DMS114 treated with DMSO at 0.1 percent for 48 hours (cell line): ENCODE measurements at regions not wholly inside any gene's neighbourhood (a gene's known extent, or its start where the extent isn't known, plus 50 kb on each side); places are given as distances from the start of the nearest gene placed in this dataset.
A peak's percentile ranks its signal among the peaks of the same experiment; 100 is the strongest.

Experiments
- DNase-seq: peaks from one replicate; lab custom pipeline; 2025; ENCODE audit not compliant: unreplicated experiment; lab: John Stamatoyannopoulos, UW

DNA sequence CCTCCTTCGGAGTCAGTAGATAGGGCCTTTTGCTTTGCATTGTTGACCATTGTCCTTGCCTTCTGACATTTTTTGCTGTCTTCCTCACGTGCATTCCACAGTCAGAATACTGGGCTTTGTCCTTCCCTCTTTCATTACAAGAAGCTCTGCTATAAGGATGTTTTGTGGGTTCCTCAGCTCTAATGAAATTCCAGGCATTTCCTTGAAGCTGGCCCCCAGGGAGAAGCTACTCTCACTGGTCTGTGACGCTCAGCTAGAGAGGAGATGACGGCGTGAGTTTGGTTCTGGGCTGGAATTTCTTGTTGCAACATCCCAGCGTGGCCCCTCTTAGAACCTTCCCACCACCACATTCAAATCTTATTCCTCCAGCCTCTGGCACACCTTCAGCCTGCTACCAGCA lies 210.2 kb downstream of the TJP1 start:
- DNase-seq: no peak

GRCh38 chr15:29611057-29611456 lies 211.2 kb downstream of the TJP1 start:
- DNase-seq: no peak

GRCh38 chr15:29601811-29602210 lies 220.5 kb downstream of the TJP1 start:
- DNase-seq: no peak

GRCh38 chr15:29600262-29600661 lies 222.0 kb downstream of the TJP1 start:
- DNase-seq: no peak

DNA sequence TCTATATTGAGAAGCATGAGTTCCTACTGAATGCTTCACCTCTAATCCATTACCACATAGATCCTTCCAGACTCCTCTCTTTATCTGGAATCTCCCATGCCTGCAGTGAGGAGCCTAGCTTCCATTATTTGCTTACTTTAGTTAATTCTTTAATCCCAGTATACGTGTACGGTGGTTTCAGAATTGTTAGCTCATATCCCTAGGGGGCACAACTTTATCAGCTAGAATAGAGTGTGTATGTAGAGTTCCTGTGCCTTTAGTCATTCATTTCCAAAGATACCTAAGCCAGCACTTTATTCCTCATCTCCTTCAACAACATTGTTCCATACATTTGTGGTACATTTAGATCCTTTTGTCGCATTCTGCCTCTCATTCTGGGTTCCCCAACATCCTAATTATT lies 226.0 kb downstream of the TJP1 start:
- DNase-seq: no peak

DNA sequence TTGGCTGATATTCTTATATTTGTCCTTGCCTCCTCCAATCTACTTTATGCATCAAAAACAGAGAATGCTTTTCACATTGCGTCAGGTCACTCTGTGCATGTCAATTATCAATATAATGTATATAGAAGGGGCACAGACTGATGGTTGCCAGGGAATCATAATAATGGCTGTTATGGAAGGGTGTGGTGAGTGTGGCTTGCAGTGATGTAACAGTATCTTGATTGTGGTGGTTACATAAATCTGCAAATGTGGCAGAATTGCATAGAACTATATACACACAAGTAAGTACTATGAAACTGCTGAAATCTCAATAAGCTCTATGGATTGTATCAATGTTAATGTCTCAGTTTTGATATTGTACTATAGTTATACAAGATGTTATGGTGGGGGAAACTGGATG lies 228.6 kb downstream of the TJP1 start:
- no peak for DNase-seq

GRCh38 chr15:29593111-29593510 lies 229.2 kb downstream of the TJP1 start:
- no peak for DNase-seq

- no peak for DNase-seq
Measured at GRCh38 chr15:29590701-29591100, 231.6 kb downstream of the TJP1 start.

DNA sequence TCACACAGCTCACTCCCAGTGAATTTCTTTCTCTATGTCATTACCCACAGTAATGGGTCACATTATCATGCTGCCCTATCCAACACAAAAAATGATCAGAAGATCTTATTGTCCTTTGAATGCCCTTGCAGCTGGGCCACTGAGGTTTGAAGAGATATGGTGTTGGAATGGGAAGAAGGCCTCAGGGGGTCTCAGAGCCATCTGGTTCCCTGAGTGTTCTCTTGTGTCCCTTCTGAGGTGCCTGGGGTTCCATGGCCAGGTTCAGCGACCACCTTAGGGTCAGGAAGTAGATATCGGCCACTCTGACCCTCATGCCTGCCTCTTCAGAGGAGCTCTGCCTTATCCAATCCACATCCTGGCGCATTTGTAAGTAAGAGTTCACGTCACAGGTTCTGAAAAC lies 232.3 kb downstream of the TJP1 start:
- no peak for DNase-seq

GRCh38 chr15:29589416-29589815 lies 232.9 kb downstream of the TJP1 start:
- no peak for DNase-seq

DNA sequence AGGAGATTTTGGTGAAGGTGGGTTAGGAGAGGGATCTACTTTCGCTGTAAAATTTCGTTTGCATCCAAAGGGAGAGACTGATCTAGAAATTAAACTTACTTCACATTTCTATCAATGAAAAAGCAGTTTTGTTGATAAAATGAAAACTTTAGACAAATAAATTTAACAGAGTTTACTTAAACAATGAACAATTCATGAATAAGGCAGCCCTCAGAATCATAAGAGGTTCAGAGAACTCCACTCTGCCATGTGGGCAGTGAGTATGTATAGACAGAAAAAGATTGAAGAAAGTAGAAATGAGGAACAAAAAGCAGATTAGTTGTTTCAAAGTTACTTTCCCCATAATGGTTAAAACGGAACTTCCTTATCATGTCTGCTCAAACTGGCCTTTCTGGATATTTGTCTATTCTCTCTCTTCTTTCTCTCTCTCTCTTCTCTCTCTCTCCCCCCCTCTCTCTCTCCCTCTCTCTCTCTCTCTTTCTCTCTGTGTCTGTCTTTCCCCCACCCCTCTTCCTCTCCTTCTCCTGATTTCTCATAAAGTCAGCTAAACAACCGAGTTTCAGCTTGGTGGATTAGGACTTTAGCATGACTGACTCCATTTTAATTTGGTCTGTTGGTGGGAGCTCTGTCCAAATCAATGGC lies 248.9 kb downstream of the TJP1 start:
- no peak for DNase-seq

DNA sequence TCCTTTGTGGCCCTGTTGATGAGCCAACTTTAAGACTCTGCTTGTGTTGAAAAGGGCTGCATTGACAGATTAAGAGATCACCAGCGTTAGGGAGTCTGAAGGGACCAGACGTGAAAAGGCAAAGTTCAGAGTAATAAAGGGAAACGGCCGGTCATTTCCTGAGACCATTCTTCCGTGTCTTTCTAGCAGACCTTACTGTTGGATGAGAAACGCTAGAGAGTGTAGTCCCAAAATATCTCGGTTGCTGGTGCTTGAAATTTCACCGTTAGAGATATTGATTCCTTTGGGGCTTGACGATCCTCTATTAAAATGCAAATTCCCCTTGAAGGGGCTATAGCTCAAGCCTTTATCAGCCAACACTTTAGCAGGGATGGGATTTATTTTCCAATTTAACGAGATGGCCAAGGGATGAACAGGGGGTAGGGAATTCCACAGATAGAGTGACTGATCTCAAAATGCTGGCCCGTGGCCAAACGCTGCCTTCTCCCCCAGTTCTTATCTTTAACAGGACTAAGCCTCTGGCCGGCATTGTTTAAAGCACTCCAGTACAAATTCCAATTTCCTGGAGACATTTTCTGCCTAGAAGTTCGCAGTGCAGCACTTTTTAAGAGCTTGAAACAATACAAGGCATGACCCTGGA lies 250.4 kb downstream of the TJP1 start:
- no peak for DNase-seq

DNA sequence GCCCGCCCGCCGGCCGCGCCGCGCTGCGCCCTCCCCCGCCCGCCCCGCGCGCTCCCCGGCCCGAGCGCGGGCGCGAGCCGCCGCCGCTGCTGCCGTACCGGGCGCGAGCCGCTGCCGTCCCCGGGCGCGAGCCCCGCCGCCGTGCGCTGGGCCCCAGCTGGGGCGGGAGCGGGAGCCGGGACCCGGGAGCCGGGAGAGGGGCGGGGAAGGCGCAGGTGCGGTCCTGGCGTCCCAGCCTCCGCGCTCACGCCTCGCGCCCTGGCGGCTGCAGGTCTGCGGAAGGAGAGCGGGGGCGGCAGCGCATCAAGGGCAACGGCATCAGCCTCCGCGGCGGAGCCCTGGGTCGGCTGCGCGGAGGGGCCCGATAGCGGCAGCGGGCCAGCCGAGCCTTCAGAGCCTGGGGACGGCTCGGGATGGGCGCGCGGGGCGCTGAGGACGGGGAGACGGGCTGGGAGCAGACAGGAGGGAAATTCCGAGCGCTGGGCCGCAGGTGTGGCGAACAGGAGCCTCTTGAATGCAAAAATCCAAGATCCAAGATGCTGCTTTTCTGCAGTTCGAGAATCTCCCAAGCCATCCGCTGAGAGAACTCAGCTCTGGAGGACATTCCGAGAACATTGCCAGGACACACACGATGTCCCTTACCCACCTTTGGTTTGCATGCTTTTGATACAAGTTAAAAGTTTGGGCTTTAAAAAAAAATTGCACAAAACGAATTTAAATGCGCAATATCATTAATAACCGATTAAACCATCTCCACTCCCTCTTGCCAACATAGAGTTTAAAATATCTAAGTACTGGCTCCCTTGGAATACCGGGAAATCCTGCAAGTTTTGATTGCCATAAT lies 251.1 kb downstream of the TJP1 start:
- peak; percentile 39 for DNase-seq

DNA sequence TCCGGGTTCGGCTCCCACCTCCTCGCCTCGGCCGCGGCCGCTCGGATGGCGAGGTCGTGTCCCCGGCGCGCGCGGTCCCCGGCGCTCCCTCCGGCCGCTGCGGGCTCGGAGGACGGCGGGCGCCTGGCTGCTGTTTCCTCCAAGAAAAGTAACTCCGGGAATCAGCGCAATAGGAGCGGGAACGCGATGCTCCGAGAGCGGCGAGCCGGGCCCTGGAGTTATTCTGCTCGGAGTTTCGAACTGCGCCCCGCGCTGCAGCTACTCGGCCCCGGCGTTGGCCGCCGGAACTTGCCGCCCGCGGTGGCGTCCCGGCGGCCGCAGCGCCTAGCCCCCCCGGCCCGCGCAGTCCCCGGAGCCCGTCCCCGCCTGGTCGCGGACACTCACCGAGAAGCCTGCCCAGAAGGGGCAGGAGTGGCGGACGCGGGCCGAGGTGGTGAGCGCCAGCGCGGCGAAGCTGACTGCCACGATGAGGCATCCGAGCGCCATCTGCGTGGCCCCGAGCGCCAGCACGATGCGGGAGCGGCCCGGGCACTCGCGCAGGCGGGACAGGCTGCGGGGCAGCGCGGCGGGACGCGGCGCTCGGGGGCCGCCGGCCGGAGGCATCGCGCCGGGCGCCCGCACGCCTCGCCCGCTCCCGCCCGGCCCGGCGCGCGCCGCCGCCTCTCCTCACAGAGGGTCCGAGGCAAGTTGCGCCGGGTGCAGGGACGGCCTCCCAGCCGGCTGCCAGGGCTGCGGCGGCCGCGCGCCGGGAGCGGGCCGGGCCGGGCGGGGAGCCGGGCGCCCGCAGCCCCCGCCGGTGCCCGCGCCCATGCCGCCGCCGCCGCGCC lies 251.9 kb downstream of the TJP1 start:
- DNase-seq: peak; percentile 5

- DNase-seq: no peak
Measured at GRCh38 chr15:29569533-29570092, 252.7 kb downstream of the TJP1 start.

- DNase-seq: peak; percentile 58
Measured at GRCh38 chr15:29568840-29569532, 253.3 kb downstream of the TJP1 start.

DNA sequence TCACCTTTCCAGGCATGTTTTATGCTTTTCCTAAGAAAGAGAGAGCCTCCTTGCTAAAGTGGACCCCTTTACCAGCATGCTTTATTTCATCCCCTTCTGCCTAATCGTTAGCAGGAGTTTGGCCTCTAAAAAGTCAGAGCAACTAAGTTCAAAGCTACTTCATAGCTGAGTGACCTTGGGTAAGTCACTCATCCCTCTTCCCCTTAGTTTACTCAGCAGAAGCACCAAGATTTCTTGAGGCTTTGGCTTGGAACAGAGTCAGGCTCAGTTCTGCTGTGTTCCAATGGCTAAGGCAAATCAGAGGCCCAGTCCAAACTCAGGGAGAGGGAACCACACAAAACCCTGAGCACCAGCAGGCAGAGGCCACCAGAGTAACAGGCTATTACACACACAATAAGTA lies 254.9 kb downstream of the TJP1 start:
- no peak for DNase-seq

DNA sequence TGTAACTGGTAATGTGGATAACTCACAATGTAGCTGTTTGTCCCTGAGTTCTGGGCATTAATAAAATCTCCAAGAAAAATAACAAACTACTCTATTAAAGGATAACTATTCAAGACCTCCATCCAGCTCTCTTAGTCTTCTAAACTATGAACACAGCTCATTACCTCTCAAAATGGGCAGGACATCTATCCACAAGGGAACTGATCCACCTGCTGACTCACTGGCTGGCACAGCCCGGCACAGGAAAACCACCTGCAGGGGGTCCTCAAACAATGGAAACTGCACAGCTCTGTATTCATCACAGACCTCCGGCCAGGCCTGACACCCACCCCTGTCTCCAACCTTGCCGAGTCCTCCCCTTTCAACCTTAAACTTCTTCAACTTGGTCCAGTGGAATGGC lies 255.4 kb downstream of the TJP1 start:
- DNase-seq: no peak

GRCh38 chr15:29563112-29563511 lies 259.2 kb downstream of the TJP1 start:
- DNase-seq: no peak

GRCh38 chr15:29560896-29561295 lies 261.4 kb downstream of the TJP1 start:
- no peak for DNase-seq
